Stimulated activated CD4-positive, alpha-beta T cell treated with anti-CD3 and anti-CD28 coated beads, Interleukin-12 subunit alpha, Interleukin-12 subunit beta, amount 100 ng/mL, for 48 hours (primary cell): ENCODE measurements at regions not wholly inside any gene's neighbourhood (a gene's known extent, or its start where the extent isn't known, plus 50 kb on each side); places are given as distances from the start of the nearest gene placed in this dataset.
"Not testable (repeated sequence)": the region's sequence is repeated elsewhere in the genome, so short reads cannot be mapped to it uniquely, and the experiment has no call there.

Source experiments
- DNase-seq, 3 donors: peaks; one replicate each; pipeline ENCODE4 v3.0.0-alpha.2; 2020; ENCODE audit warnings: low read depth in 2 of 3, low spot score in 1 of 3

GRCh38 chr6:121544691-121545090 is 109.2 kb downstream of the GJA1 start:
- DNase-seq: no peak

GRCh38 chr6:121548131-121548530 is 112.7 kb downstream of the GJA1 start:
- no peak for DNase-seq

GRCh38 chr6:121549736-121550135 is 114.3 kb downstream of the GJA1 start:
- no peak for DNase-seq

- no peak for DNase-seq
These were observed 115.1 kb downstream of the GJA1 start for GRCh38 chr6:121550491-121551010.

GRCh38 chr6:121555201-121555600 is 119.8 kb downstream of the GJA1 start:
- no peak for DNase-seq

- DNase-seq: not testable (repeated sequence)
These were observed 120.7 kb downstream of the GJA1 start for GRCh38 chr6:121556149-121556548.

GRCh38 chr6:121557146-121557940 is 121.9 kb downstream of the GJA1 start:
- DNase-seq: no peak

GRCh38 chr6:121559611-121560269 is 124.3 kb downstream of the GJA1 start:
- no peak for DNase-seq

- no peak for DNase-seq
These were observed 125.0 kb downstream of the GJA1 start for GRCh38 chr6:121560476-121560875.

- DNase-seq: no peak
These were observed 127.8 kb downstream of the GJA1 start for GRCh38 chr6:121563286-121563685.

GRCh38 chr6:121564529-121564928 is 129.1 kb downstream of the GJA1 start:
- DNase-seq: not testable (repeated sequence)

GRCh38 chr6:121571455-121571854 is 136.0 kb downstream of the GJA1 start:
- DNase-seq: no peak

GRCh38 chr6:121573481-121573880 is 138.0 kb downstream of the GJA1 start:
- no peak for DNase-seq

- no peak for DNase-seq
These were observed 142.8 kb downstream of the GJA1 start for GRCh38 chr6:121578216-121578615.

GRCh38 chr6:121579478-121579877 is 144.0 kb downstream of the GJA1 start:
- no peak for DNase-seq

GRCh38 chr6:121581327-121581726 is 145.9 kb downstream of the GJA1 start:
- no peak for DNase-seq

GRCh38 chr6:121582262-121582661 is 146.8 kb downstream of the GJA1 start:
- no peak for DNase-seq

GRCh38 chr6:121584586-121585369 is 149.3 kb downstream of the GJA1 start:
- DNase-seq: no peak

GRCh38 chr6:121590438-121590837 is 155.0 kb downstream of the GJA1 start:
- DNase-seq: no peak

GRCh38 chr6:121590916-121591315 is 155.5 kb downstream of the GJA1 start:
- no peak for DNase-seq

- no peak for DNase-seq
These were observed 157.0 kb downstream of the GJA1 start for GRCh38 chr6:121592261-121592935.
